Transverse colon (tissue), 4 donors: ENCODE measurements at regions not wholly inside any gene's neighbourhood (a gene's known extent, or its start where the extent isn't known, plus 50 kb on each side); places are given as distances from the start of the nearest gene placed in this dataset.

Source experiments
- DNase-seq: peaks from one replicate; pipeline ENCODE4 v3.0.0-alpha.2; 2019
- H3K27ac ChIP-seq, 4 donors: fragments of 200-600 bp; sonication (generic); 2 replicates each; pipeline ENCODE4 v1.5.1; 2016 to 2018; ENCODE audit warnings: inconsistent platforms in 4 of 4
- H3K27me3 ChIP-seq: fragments of 200-600 bp; sonication (generic); 2 replicates; pipeline ENCODE4 v1.5.1; 2017; ENCODE audit warnings: inconsistent platforms
- H3K36me3 ChIP-seq, 4 donors: fragments of 200-600 bp; sonication (generic); 2 replicates each; pipeline ENCODE4 v1.5.1; 2017 to 2019; ENCODE audit warnings: inconsistent platforms in 4 of 4
- H3K4me1 ChIP-seq, 4 donors: fragments of 200-600 bp; sonication (generic); 2 replicates each; pipeline ENCODE4 v1.5.1; 2017 to 2020; ENCODE audit warnings: inconsistent platforms in 4 of 4
- H3K4me3 ChIP-seq, 4 donors: fragments of 200-600 bp; sonication (generic); 1 replicate in 1 of 4; 2 replicates in 3 of 4; pipeline versions ENCODE4 v1.5.1 to v1.6.1; 2017 to 2019; ENCODE audit warnings: inconsistent platforms in 4 of 4
- H3K9me3 ChIP-seq, 2 donors: fragments of 200-600 bp; sonication (generic); 2 replicates each; pipeline ENCODE4 v1.5.1; 2017 to 2019; ENCODE audit warnings: inconsistent platforms in 2 of 2
- EP300 ChIP-seq: sonication (generic); formaldehyde crosslinking; IDR thresholded peaks from one replicate; pipeline ENCODE4 v1.6.1; 2017; ENCODE audit warnings: antibody characterized with exemption, low read depth
- POLR2A ChIP-seq: fragments of 450-650 bp; IDR thresholded peaks from one replicate; pipeline ENCODE4 v1.6.1; 2016; ENCODE audit warnings: antibody characterized with exemption, mild to moderate bottlenecking, moderate library complexity
- POLR2AphosphoS5 ChIP-seq, 3 donors: sonication (generic); formaldehyde crosslinking; IDR thresholded peaks; one replicate each; pipeline ENCODE4 v1.6.1; 2016; ENCODE audit warnings: antibody characterized with exemption in 3 of 3
- WGBS, 2 donors: methylation state at CpG; one replicate each; pipeline ENCODE4 v1.1.5; 2018; ENCODE audit warnings: low coverage in 1 of 2; 5-methylcytosine and 5-hydroxymethylcytosine counted together
- in situ Hi-C, 4 donors: fragments of 200-750 bp; cut with MboI; loops; one replicate each; pipeline versions ENCODE4 v1.15.0 to v1.15.1; 2017; ENCODE audit warnings: low sequenced_read_pairs in 3 of 4, low pct_ligation_motif_present in 1 of 4, low pct_unique_long_range_greater_than_20kb in 1 of 4
- intact Hi-C: fragments of 100-400 bp; cut with DNase I; formaldehyde crosslinking; loops from one replicate; pipeline ENCODE4 v1.15.1; 2023; ENCODE audit warnings: low total_unique reads
- TF ChIP-seq, protein P1 (sequence below), 5 experiments: fragments of 200-600 bp in 3 of 5; fragments of 450-650 bp in 2 of 5; sonication (generic) in 3 of 5; IDR thresholded peaks; 1 replicate in 2 of 5; 2 replicates in 3 of 5; pipeline ENCODE4 v1.5.1; 2016 to 2017; ENCODE audit warnings: antibody characterized with exemption in 5 of 5, inconsistent platforms in 3 of 5, mild to moderate bottlenecking in 2 of 5, moderate library complexity in 1 of 5

GRCh38 chr13:83753912-83754624 lies 128.2 kb downstream of the SLITRK1 start:
- no peaks in the 10 kb centered on the region for H3K36me3 ChIP-seq
- no peaks in the 10 kb centered on the region for H3K27me3 ChIP-seq
- in situ Hi-C loops: no loop called here
- no peak overlapping the region for H3K4me3 ChIP-seq
- no peak overlapping the region for H3K27ac ChIP-seq
- intact Hi-C loops: no loop called here
- 63 to 77% methylated on average over 3 to 11 of the region's 11 CpGs for WGBS, 2 donors
- peaks cover 5 to 7% of the 10 kb centered on the region in 2 donors for H3K9me3 ChIP-seq
- no peaks in the 10 kb centered on the region for H3K4me1 ChIP-seq
- no peak for DNase-seq
- TF ChIP-seq EP300 (no peak), POLR2A (no peak), POLR2AphosphoS5 (IDR thresholded peaks at IDR 0.05) (no peak)
- TF ChIP-seq, protein P1, sequence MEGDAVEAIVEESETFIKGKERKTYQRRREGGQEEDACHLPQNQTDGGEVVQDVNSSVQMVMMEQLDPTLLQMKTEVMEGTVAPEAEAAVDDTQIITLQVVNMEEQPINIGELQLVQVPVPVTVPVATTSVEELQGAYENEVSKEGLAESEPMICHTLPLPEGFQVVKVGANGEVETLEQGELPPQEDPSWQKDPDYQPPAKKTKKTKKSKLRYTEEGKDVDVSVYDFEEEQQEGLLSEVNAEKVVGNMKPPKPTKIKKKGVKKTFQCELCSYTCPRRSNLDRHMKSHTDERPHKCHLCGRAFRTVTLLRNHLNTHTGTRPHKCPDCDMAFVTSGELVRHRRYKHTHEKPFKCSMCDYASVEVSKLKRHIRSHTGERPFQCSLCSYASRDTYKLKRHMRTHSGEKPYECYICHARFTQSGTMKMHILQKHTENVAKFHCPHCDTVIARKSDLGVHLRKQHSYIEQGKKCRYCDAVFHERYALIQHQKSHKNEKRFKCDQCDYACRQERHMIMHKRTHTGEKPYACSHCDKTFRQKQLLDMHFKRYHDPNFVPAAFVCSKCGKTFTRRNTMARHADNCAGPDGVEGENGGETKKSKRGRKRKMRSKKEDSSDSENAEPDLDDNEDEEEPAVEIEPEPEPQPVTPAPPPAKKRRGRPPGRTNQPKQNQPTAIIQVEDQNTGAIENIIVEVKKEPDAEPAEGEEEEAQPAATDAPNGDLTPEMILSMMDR (IDR thresholded peaks at IDR 0.05): no peak

DNA sequence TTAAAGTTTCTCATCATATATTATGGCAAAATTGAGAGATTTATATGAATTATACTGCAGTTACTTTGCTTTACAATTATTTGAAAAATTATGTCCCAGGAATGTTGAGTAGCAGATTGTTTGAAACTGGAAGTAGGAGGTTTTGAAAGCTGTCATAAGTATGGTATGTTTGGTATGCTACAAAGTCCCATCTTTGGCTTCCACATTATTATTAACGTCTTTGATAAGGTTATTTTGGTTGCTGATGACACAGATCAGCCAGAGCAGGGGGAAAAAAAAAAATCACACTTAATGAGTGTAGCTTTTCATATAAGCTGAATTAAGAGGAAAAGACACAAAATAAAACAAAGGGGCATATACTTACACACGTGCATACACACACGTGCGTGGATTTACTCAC lies 130.1 kb downstream of the SLITRK1 start:
- no peaks in the 10 kb centered on the region for H3K36me3 ChIP-seq
- intact Hi-C loops (no loop called here), in situ Hi-C loops (no loop called here)
- TF ChIP-seq, protein P1 (IDR thresholded peaks at IDR 0.05): no peak
- TF ChIP-seq EP300 (no peak), POLR2AphosphoS5 (IDR thresholded peaks at IDR 0.05) (no peak), POLR2A (no peak)
- H3K9me3 ChIP-seq: peaks cover 5 to 8% of the 10 kb centered on the region in 2 donors
- no peak overlapping the region for H3K4me3 ChIP-seq
- 69 to 73% methylated on average over 4 of the region's 4 CpGs for WGBS, 2 donors
- no peaks in the 10 kb centered on the region for H3K4me1 ChIP-seq
- no peak overlapping the region for H3K27ac ChIP-seq
- DNase-seq: no peak
- H3K27me3 ChIP-seq: no peaks in the 10 kb centered on the region

DNA sequence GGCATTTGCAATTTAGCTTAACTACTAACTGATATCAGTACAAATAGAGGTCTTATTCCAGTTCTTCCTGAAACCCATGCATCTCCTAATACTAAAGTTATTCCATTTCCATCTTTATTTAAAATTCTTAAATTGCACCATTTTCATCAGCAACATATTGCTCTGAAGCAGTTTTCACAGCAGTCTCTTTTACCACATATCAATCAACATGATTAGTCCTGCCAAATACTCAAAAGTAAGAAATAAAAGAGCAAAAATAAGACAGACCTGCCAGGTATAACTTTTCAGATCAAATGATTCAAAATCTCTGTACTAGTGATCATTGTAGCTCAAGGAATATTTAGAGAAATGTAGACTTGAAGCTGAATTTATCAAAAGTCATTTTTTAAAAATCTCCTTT lies 141.7 kb downstream of the SLITRK1 start:
- DNase-seq: no peak
- Histone ChIP-seq H3K4me3 (no peak overlapping the region), H3K9me3 (peaks cover 0 to 2% of the 10 kb centered on the region in 2 donors), H3K4me1 (no peaks in the 10 kb centered on the region), H3K27me3 (no peaks in the 10 kb centered on the region), H3K27ac (no peak overlapping the region), H3K36me3 (no peaks in the 10 kb centered on the region)
- in situ Hi-C loops (no loop called here), intact Hi-C loops (no loop called here)
- TF ChIP-seq, protein P1 (IDR thresholded peaks at IDR 0.05): no peak
- TF ChIP-seq POLR2A (no peak), POLR2AphosphoS5 (IDR thresholded peaks at IDR 0.05) (no peak), EP300 (no peak)

- no peaks in the 10 kb centered on the region for H3K4me1 ChIP-seq
- H3K27ac ChIP-seq: no peak overlapping the region
- DNase-seq: no peak
- WGBS, 2 donors: 90 to 93% methylated on average over 4 of the region's 4 CpGs
- intact Hi-C loops: no loop called here
- no peak overlapping the region for H3K4me3 ChIP-seq
- no peaks in the 10 kb centered on the region for H3K27me3 ChIP-seq
- TF ChIP-seq, protein P1 (IDR thresholded peaks at IDR 0.05): no peak
- no peak for TF ChIP-seq POLR2A
- TF ChIP-seq EP300: no peak
- no peak for TF ChIP-seq POLR2AphosphoS5 (IDR thresholded peaks at IDR 0.05)
- H3K36me3 ChIP-seq: no peaks in the 10 kb centered on the region
- H3K9me3 ChIP-seq: no peaks in the 10 kb centered on the region
- in situ Hi-C loops: no loop called here
Measured at GRCh38 chr13:83738407-83738806, 143.9 kb downstream of the SLITRK1 start.
